Esophagus muscularis mucosa (tissue), 4 donors: ENCODE measurements at regions not wholly inside any gene's neighbourhood (a gene's known extent, or its start where the extent isn't known, plus 50 kb on each side); places are given as distances from the start of the nearest gene placed in this dataset.

Experiments
- DNase-seq: peaks from one replicate; pipeline ENCODE4 v3.0.0-alpha.2; 2017; ENCODE audit errors: extremely low spot score
- H3K27ac ChIP-seq, 4 donors: fragments of 200-600 bp; sonication (generic); replicated peaks in 1 of 4; 1 replicate in 3 of 4; 2 replicates in 1 of 4; pipeline ENCODE4 v1.5.1; 2016 to 2019; ENCODE audit warnings: mild to moderate bottlenecking in 1 of 4
- H3K27me3 ChIP-seq, 4 donors: fragments of 200-600 bp; sonication (generic); one replicate each; pipeline versions ENCODE4 v1.5.1 to v1.6.0; 2016 to 2019
- H3K36me3 ChIP-seq, 4 donors: fragments of 200-600 bp; sonication (generic); one replicate each; pipeline ENCODE4 v1.5.1; 2016 to 2019
- H3K4me1 ChIP-seq, 4 donors: fragments of 200-600 bp; sonication (generic); one replicate each; pipeline ENCODE4 v1.5.1; 2016 to 2019
- H3K4me3 ChIP-seq, 4 donors: fragments of 200-600 bp; sonication (generic); 1 replicate in 2 of 4; 2 replicates in 2 of 4; pipeline ENCODE4 v1.5.1; 2016 to 2019; ENCODE audit warnings: mild to moderate bottlenecking in 4 of 4, moderate library complexity in 1 of 4
- H3K9me3 ChIP-seq, 4 donors: fragments of 200-600 bp; sonication (generic); 1 replicate in 3 of 4; 2 replicates in 1 of 4; pipeline ENCODE4 v1.5.1; 2016 to 2019
- EP300 ChIP-seq: sonication (generic); formaldehyde crosslinking; IDR thresholded peaks from one replicate; pipeline ENCODE4 v1.6.1; 2017; ENCODE audit warnings: antibody characterized with exemption
- POLR2A ChIP-seq: fragments of 450-650 bp; IDR thresholded peaks from one replicate; pipeline ENCODE4 v1.6.1; 2017; ENCODE audit warnings: antibody characterized with exemption, moderate library complexity, mild to moderate bottlenecking, low read depth
- POLR2AphosphoS5 ChIP-seq, 2 donors: sonication (generic); formaldehyde crosslinking; IDR thresholded peaks; one replicate each; pipeline ENCODE4 v1.6.1; 2017; ENCODE audit warnings: antibody characterized with exemption in 2 of 2
- WGBS: methylation state at CpG from one replicate; pipeline ENCODE4 v1.1.5; 2018; 5-methylcytosine and 5-hydroxymethylcytosine counted together
- intact Hi-C: fragments of 100-400 bp; cut with DNase I; formaldehyde crosslinking; loops from one replicate; pipeline ENCODE4 v1.15.1; 2023
- TF ChIP-seq, protein P1 (sequence below), 3 experiments: fragments of 200-600 bp in 2 of 3; fragments of 450-650 bp in 1 of 3; sonication (generic) in 2 of 3; IDR thresholded peaks; one replicate each; pipeline ENCODE4 v1.5.1; 2017 to 2019; ENCODE audit warnings: antibody characterized with exemption in 3 of 3, mild to moderate bottlenecking in 2 of 3, moderate library complexity in 1 of 3

GRCh38 chr6:153872946-153873345 is 166.1 kb upstream of the OPRM1 start:
- H3K27ac ChIP-seq, result no peak overlapping the region
- H3K4me3 ChIP-seq, result no peak overlapping the region
- H3K9me3 ChIP-seq, result no peaks in the 10 kb centered on the region
- H3K27me3 ChIP-seq, result no peaks in the 10 kb centered on the region
- no peaks in the 10 kb centered on the region for H3K4me1 ChIP-seq
- intact Hi-C loops, result no loop called here
- TF ChIP-seq POLR2A, result no peak
- TF ChIP-seq, protein P1, sequence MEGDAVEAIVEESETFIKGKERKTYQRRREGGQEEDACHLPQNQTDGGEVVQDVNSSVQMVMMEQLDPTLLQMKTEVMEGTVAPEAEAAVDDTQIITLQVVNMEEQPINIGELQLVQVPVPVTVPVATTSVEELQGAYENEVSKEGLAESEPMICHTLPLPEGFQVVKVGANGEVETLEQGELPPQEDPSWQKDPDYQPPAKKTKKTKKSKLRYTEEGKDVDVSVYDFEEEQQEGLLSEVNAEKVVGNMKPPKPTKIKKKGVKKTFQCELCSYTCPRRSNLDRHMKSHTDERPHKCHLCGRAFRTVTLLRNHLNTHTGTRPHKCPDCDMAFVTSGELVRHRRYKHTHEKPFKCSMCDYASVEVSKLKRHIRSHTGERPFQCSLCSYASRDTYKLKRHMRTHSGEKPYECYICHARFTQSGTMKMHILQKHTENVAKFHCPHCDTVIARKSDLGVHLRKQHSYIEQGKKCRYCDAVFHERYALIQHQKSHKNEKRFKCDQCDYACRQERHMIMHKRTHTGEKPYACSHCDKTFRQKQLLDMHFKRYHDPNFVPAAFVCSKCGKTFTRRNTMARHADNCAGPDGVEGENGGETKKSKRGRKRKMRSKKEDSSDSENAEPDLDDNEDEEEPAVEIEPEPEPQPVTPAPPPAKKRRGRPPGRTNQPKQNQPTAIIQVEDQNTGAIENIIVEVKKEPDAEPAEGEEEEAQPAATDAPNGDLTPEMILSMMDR (IDR thresholded peaks at IDR 0.05), result no peak
- no peak for TF ChIP-seq EP300
- no peak for TF ChIP-seq POLR2AphosphoS5 (IDR thresholded peaks at IDR 0.05)
- no peaks in the 10 kb centered on the region for H3K36me3 ChIP-seq
- WGBS, result 92% methylated on average over 2 of the region's 2 CpGs
- no peak for DNase-seq

- Histone ChIP-seq H3K9me3 (no peaks in the 10 kb centered on the region), H3K36me3 (no peaks in the 10 kb centered on the region), H3K4me3 (no peak overlapping the region), H3K27ac (no peak overlapping the region), H3K27me3 (no peaks in the 10 kb centered on the region), H3K4me1 (no peaks in the 10 kb centered on the region)
- DNase-seq, result no peak
- intact Hi-C loops, result no loop called here
- TF ChIP-seq, protein P1 (IDR thresholded peaks at IDR 0.05), result no peak
- TF ChIP-seq POLR2A, result no peak
- no peak for TF ChIP-seq EP300
- no peak for TF ChIP-seq POLR2AphosphoS5 (IDR thresholded peaks at IDR 0.05)
- WGBS, result 79% methylated on average over 1 of the region's 1 CpG
Measured at GRCh38 chr6:153862927-153863326, 176.1 kb upstream of the OPRM1 start.

- Histone ChIP-seq H3K27ac (no peak overlapping the region), H3K4me3 (no peak overlapping the region), H3K27me3 (no peaks in the 10 kb centered on the region), H3K9me3 (no peaks in the 10 kb centered on the region), H3K4me1 (no peaks in the 10 kb centered on the region), H3K36me3 (no peaks in the 10 kb centered on the region)
- no peak for TF ChIP-seq POLR2AphosphoS5 (IDR thresholded peaks at IDR 0.05)
- TF ChIP-seq EP300, result no peak
- TF ChIP-seq POLR2A, result no peak
- TF ChIP-seq, protein P1 (IDR thresholded peaks at IDR 0.05), result no peak
- intact Hi-C loops, result no loop called here
- DNase-seq, result no peak
Measured at GRCh38 chr6:153862139-153862538, 176.9 kb upstream of the OPRM1 start.

DNA sequence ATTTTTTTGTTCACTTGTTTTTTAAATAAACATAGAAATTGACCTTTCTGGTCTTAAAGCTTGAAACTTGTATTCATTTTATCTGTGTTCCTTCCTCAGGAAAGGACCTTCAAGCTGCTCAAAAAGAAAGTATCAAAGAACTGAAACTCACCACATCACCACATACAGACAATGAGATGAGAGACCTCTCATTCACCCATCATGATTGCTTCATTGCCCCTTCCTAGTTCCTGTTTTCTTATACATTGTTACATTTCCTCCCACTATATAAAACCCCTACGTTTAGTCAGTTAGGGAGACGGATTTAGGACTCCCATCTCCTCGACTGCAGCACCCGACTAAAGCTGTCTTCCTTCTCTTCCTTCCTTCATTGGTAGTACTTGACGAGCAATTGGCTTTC is 180.5 kb upstream of the OPRM1 start:
- no peaks in the 10 kb centered on the region for H3K27me3 ChIP-seq
- no peak overlapping the region for H3K27ac ChIP-seq
- H3K36me3 ChIP-seq, result no peaks in the 10 kb centered on the region
- 60% methylated on average over 5 of the region's 5 CpGs for WGBS
- TF ChIP-seq POLR2AphosphoS5 (IDR thresholded peaks at IDR 0.05) (no peak), POLR2A (no peak), EP300 (no peak)
- TF ChIP-seq, protein P1 (IDR thresholded peaks at IDR 0.05), result no peak
- no peak overlapping the region for H3K4me3 ChIP-seq
- no peaks in the 10 kb centered on the region for H3K4me1 ChIP-seq
- no peaks in the 10 kb centered on the region for H3K9me3 ChIP-seq
- intact Hi-C loops, result no loop called here
- DNase-seq, result no peak

DNA sequence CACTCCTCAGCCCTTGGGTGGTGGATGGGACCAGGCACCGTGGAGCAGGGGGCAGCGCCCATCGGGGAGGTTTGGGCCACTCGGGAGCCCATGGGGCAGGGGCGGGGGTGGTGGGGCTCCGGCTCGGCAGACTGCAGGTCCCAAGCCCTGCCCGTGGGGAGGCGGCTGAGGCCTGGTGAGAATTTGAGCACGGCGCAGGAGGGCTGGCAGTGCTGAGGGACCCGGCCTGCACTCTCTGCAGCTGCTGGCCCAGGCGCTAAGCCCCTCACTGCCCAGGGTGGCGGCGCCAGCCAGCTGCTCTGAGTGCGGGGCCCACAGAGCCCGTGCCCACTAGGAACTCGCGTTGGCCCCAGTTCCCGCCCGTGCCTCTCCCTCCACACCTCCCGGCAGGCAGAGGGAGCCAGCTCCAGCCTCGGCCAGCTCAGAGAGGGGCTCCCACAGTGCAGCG is 182.1 kb upstream of the OPRM1 start:
- TF ChIP-seq, protein P1 (IDR thresholded peaks at IDR 0.05), result no peak
- TF ChIP-seq EP300 (no peak), POLR2AphosphoS5 (IDR thresholded peaks at IDR 0.05) (no peak), POLR2A (no peak)
- DNase-seq, result no peak
- Histone ChIP-seq H3K9me3 (no peaks in the 10 kb centered on the region), H3K36me3 (no peaks in the 10 kb centered on the region), H3K4me1 (no peaks in the 10 kb centered on the region), H3K4me3 (no peak overlapping the region), H3K27me3 (no peaks in the 10 kb centered on the region), H3K27ac (no peak overlapping the region)
- WGBS, result 90% methylated on average over 12 of the region's 24 CpGs
- intact Hi-C loops, result no loop called here
